Fibroblast of lung (primary cell): ENCODE measurements at regions not wholly inside any gene's neighbourhood (a gene's known extent, or its start where the extent isn't known, plus 50 kb on each side); places are given as distances from the start of the nearest gene placed in this dataset.

ENCODE experiments used
- DNase-seq, 2 donors: peaks; one replicate each; pipeline versions ENCODE4 v3.0.0 to v3.0.0-alpha.2; 2010; ENCODE audit warnings: low read depth in 2 of 2
- H2AFZ ChIP-seq: 2 replicates; pipeline ENCODE4 v1.5.1; 2012; ENCODE audit warnings: low read length, control low read depth, inconsistent platforms
- H3K27ac ChIP-seq: 2 replicates; pipeline ENCODE4 v1.5.1; 2011; ENCODE audit warnings: low read length, control low read depth; ENCODE audit not compliant: insufficient read depth
- H3K27me3 ChIP-seq: 2 replicates; pipeline ENCODE4 v1.5.1; 2011; ENCODE audit warnings: mild to moderate bottlenecking, low read length; ENCODE audit not compliant: control insufficient read depth, insufficient read depth
- H3K36me3 ChIP-seq: 2 replicates; pipeline ENCODE4 v1.5.1; 2011; ENCODE audit warnings: low read length; ENCODE audit not compliant: control insufficient read depth, insufficient read depth
- H3K4me1 ChIP-seq: 2 replicates; pipeline ENCODE4 v1.5.1; 2011; ENCODE audit warnings: low read length; ENCODE audit not compliant: control insufficient read depth, insufficient read depth; ENCODE audit errors: extremely low read depth
- H3K4me2 ChIP-seq: 2 replicates; pipeline ENCODE4 v1.5.1; 2011; ENCODE audit warnings: low read length, control low read depth; ENCODE audit not compliant: insufficient read depth; ENCODE audit errors: extremely low read depth
- H3K4me3 ChIP-seq, 4 experiments: fragments of 200-600 bp in 1 of 4; sonication (generic) in 1 of 4; replicated peaks in 1 of 4; 2 replicates each; pipeline ENCODE4 v1.5.1; 2011 to 2016; ENCODE audit warnings: low read length in 4 of 4, low read depth in 3 of 4, mild to moderate bottlenecking in 3 of 4, control low read depth in 2 of 4, inconsistent platforms in 1 of 4, mixed read lengths in 1 of 4; ENCODE audit not compliant: insufficient read depth in 1 of 4; ENCODE audit errors: control extremely low read depth in 1 of 4
- H3K79me2 ChIP-seq: 2 replicates; pipeline ENCODE4 v1.5.1; 2012; ENCODE audit warnings: mild to moderate bottlenecking, low read length, inconsistent platforms; ENCODE audit not compliant: control insufficient read depth, insufficient read depth
- H3K9ac ChIP-seq: 2 replicates; pipeline ENCODE4 v1.5.1; 2011; ENCODE audit warnings: mild to moderate bottlenecking, low read length, control low read depth; ENCODE audit not compliant: insufficient read depth
- H3K9me3 ChIP-seq: 2 replicates; pipeline ENCODE4 v1.5.1; 2012; ENCODE audit warnings: low read depth, low read length; ENCODE audit not compliant: control insufficient read depth, insufficient read depth
- H4K20me1 ChIP-seq: 2 replicates; pipeline ENCODE4 v1.5.1; 2011; ENCODE audit warnings: low read length; ENCODE audit not compliant: control insufficient read depth, insufficient read depth; ENCODE audit errors: extremely low read depth
- EZH2 ChIP-seq: IDR thresholded peaks from 2 replicates; pipeline ENCODE4 v1.5.1; 2012; ENCODE audit warnings: low read length, control low read depth, mild to moderate bottlenecking; ENCODE audit errors: missing control alignments
- TF ChIP-seq, protein P1 (sequence below), 2 donors: IDR thresholded peaks in 1 of 2; conservative IDR thresholded peaks in 1 of 2; 1 replicate in 1 of 2; 2 replicates in 1 of 2; pipeline ENCODE4 v1.5.1; 2011 to 2012; ENCODE audit warnings: low read length in 2 of 2, control low read depth in 1 of 2, inconsistent platforms in 1 of 2, low read depth in 1 of 2, mild to moderate bottlenecking in 1 of 2

DNA sequence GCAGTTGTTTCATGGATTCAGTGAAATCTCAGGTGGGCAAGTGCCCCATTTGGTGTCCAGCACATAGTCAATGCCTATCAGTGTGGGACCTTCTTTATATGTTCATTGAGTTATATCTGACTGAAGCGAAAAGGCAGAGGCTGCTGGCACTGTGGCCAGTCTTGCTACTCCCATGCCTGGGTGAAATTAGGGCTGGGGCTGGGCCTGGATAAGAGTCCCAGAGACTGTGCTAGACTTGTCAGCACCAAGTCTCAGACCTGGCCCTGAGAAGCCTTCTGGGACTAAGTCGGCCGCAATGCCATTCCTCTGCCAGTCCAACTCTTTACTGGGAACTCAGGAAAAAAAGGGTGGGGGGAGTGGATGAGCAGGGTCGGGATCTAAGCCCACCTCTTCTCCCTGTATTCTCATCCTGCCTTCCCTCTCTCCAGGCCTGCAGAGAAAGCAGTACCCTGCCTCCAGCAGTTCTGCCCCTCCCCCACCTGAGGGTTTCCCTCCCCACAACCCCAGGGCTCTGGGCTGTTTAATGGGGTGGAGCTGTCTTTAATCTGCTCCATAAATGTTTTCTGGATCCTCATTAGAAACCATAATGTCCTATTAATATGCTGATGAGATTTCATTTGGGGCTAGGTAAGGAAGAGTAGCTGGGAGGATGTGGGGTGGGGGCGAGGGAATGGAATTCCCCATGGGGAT is 153.5 kb upstream of the PJA1 start:
- Histone ChIP-seq H4K20me1 (no peaks in the 10 kb centered on the region), H3K27ac (no peak overlapping the region), H3K27me3 (peaks cover 5% of the 10 kb centered on the region), H3K4me3 (no peak overlapping the region), H3K4me1 (no peaks in the 10 kb centered on the region), H3K9ac (no peak overlapping the region), H2AFZ (no peak overlapping the region), H3K9me3 (no peaks in the 10 kb centered on the region), H3K36me3 (no peaks in the 10 kb centered on the region), H3K4me2 (no peak overlapping the region), H3K79me2 (no peaks in the 10 kb centered on the region)
- no peak for TF ChIP-seq EZH2
- TF ChIP-seq, protein P1, sequence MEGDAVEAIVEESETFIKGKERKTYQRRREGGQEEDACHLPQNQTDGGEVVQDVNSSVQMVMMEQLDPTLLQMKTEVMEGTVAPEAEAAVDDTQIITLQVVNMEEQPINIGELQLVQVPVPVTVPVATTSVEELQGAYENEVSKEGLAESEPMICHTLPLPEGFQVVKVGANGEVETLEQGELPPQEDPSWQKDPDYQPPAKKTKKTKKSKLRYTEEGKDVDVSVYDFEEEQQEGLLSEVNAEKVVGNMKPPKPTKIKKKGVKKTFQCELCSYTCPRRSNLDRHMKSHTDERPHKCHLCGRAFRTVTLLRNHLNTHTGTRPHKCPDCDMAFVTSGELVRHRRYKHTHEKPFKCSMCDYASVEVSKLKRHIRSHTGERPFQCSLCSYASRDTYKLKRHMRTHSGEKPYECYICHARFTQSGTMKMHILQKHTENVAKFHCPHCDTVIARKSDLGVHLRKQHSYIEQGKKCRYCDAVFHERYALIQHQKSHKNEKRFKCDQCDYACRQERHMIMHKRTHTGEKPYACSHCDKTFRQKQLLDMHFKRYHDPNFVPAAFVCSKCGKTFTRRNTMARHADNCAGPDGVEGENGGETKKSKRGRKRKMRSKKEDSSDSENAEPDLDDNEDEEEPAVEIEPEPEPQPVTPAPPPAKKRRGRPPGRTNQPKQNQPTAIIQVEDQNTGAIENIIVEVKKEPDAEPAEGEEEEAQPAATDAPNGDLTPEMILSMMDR (conservative IDR thresholded peaks at IDR 0.05 in 1 of 2, IDR thresholded peaks at IDR 0.05 in 1 of 2; ENCODE audit: low read depth in 1 of 2, low read length in 2 of 2) = no peak
- DNase-seq = no peak

DNA sequence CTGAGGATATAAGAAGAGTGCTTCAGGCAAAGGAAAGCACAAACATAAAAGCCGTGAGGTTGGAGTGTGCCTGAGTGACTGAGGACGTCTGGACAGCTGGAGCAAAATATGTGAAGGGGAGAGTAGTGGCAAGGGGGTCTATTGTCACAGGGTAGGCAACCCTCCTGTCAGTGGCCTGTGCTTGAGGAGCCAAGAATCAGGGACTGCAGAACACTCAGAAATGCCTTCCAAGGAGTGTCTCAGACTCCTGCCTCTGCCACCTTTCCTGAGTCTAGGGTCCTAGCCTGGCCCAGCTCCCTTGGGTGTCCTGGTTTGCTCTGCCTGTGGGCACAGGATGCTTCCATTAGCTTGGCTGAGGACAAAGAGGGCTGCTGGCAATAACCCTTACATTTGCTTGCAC is 152.5 kb upstream of the PJA1 start:
- H3K9me3 ChIP-seq = no peaks in the 10 kb centered on the region

DNA sequence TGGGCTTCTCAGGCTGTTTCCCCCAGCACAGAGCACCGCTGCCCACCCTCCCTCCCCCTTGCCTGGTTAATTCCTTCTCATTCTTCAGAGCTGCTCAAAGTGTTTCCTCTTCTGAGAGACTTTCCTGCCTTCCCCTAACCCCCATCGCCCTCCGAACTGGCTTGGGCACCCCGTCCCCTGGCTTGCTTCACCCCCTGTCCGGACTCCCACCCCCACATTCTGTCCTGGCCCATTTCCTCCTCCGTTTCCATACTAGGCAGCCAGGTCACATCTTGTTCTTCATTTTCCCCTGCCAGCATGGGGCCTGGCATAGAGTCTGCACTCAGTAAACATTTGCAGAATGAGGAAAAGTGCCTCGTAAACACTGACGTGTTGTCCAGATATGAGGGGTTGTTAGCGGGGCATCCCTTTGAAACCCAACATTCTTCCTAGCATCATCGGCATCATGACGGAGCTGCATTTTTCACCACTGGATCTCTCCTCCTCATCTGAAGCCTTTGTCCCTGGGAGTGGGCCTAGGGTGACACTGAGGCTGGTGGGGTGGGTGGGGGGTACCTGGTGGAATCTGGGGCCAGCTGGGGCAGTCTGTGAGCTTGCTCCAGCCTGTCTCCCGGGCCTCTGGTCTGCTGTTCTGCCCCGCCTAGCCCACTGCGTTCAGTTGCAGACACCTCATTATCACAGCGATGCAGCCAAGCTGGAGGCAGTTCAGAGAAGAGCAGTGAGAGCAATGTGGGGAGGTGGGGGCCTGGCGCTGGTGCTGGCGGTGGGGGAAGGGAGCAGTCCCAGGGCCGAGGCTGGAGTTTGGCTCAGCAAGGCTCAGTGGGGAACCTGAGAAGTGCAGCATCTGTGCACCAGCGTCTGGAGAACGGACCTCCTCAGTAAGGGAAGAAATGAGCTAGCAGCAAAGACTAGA is 149.4 kb upstream of the PJA1 start:
- no peaks in the 10 kb centered on the region for H3K36me3 ChIP-seq
- H3K27ac ChIP-seq = no peak overlapping the region
- H3K4me2 ChIP-seq = no peak overlapping the region
- no peaks in the 10 kb centered on the region for H4K20me1 ChIP-seq
- H3K9me3 ChIP-seq = no peaks in the 10 kb centered on the region
- H3K4me1 ChIP-seq = no peaks in the 10 kb centered on the region
- TF ChIP-seq EZH2 = no peak
- no peak overlapping the region for H3K9ac ChIP-seq
- no peak for DNase-seq
- peaks cover 5% of the 10 kb centered on the region for H3K27me3 ChIP-seq
- H3K79me2 ChIP-seq = no peaks in the 10 kb centered on the region
- H3K4me3 ChIP-seq = no peak overlapping the region
- no peak overlapping the region for H2AFZ ChIP-seq

More for the DNA sequence above, 152.5 kb upstream of the PJA1 start:
- Histone ChIP-seq H4K20me1 (no peaks in the 10 kb centered on the region), H3K79me2 (no peaks in the 10 kb centered on the region), H3K4me3 (no peak overlapping the region), H3K27ac (no peak overlapping the region), H3K36me3 (no peaks in the 10 kb centered on the region), H3K4me2 (no peak overlapping the region), H2AFZ (no peak overlapping the region), H3K9ac (no peak overlapping the region), H3K4me1 (no peaks in the 10 kb centered on the region), H3K27me3 (peaks cover 5% of the 10 kb centered on the region)
- TF ChIP-seq EZH2 = no peak
- TF ChIP-seq, protein P1 (conservative IDR thresholded peaks at IDR 0.05 in 1 of 2, IDR thresholded peaks at IDR 0.05 in 1 of 2; ENCODE audit: low read depth in 1 of 2, low read length in 2 of 2) = no peak
- no peak for DNase-seq
